Skin epidermis (tissue), 12 donors: ENCODE measurements at regions not wholly inside any gene's neighbourhood (a gene's known extent, or its start where the extent isn't known, plus 50 kb on each side); places are given as distances from the start of the nearest gene placed in this dataset.

ENCODE experiments used
- H3K27ac ChIP-seq, 21 experiments: fragments of 200-600 bp; sonication (generic) in 11 of 21; one replicate each; pipeline ENCODE4 v1.5.0; 2020; ENCODE audit warnings: mild to moderate bottlenecking in 3 of 21, inconsistent platforms in 2 of 21, moderate library complexity in 2 of 21
- H3K4me3 ChIP-seq, 7 experiments: fragments of 200-600 bp; sonication (generic) in 2 of 7; one replicate each; pipeline ENCODE4 v1.5.0; 2020; ENCODE audit warnings: inconsistent platforms in 2 of 7, mild to moderate bottlenecking in 2 of 7, moderate library complexity in 1 of 7

GRCh38 chr5:72624641-72625236, 117.5 kb upstream of the ZNF366 start:
- H3K27ac ChIP-seq, result no peak overlapping the region
- no peak overlapping the region for H3K4me3 ChIP-seq

- Histone ChIP-seq H3K27ac (no peak overlapping the region), H3K4me3 (no peak overlapping the region)
Observed at GRCh38 chr5:72623936-72624335, 116.7 kb upstream of the ZNF366 start.

GRCh38 chr5:72623323-72623722, 116.1 kb upstream of the ZNF366 start:
- H3K4me3 ChIP-seq, result no peak overlapping the region
- no peak overlapping the region for H3K27ac ChIP-seq

DNA sequence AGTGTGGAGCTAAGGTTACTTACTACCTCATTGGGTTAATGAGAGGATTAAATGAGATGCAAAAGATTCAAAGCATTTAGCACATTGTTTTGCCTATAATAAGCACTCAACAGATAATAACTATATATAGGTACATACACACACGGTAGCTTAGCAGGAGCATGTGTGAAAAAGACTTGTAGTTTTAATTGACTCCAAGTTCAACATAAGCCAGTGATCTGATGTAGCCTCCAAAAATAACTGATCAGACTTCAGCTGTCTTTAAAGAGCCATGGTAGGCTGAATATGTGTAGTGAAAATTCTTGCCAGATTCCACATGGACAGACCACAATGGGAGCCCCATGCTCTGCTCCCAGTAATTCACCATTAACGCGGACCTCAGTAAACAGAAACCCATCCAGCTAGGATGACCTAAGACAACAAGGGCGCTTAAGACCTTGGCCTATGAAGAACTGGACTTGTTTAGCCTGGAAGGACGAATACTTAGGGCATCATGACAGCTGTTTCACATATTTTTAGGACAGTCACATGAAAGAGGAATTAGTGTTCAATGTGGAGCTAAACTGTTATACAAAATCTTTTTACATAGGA, 115.1 kb upstream of the ZNF366 start:
- Histone ChIP-seq H3K27ac (no peak overlapping the region), H3K4me3 (no peak overlapping the region)

DNA sequence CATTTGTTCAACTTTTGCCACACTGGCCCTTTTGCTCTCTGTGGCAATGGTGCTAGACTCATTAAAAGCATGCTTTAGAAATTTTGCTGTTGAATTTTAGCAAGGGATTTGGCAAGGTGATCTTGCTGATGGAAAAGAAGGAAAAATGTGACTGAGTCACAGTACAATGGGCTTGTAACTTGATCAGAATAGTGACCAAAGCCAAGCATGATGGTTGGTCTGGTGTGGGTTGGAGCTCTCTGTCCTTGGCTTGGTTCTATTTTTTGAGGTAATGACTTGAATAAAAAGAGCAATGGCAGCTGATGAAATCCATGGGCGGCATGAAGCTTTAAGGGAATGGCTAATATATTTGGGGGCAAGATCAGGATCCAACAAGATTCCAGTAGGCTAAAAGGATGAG, 114.4 kb upstream of the ZNF366 start:
- no peak overlapping the region for H3K4me3 ChIP-seq

GRCh38 chr5:72619677-72620076, 112.5 kb upstream of the ZNF366 start:
- Histone ChIP-seq H3K4me3 (no peak overlapping the region), H3K27ac (no peak overlapping the region)

More for the DNA sequence above, 114.4 kb upstream of the ZNF366 start:
- H3K27ac ChIP-seq, result no peak overlapping the region

DNA sequence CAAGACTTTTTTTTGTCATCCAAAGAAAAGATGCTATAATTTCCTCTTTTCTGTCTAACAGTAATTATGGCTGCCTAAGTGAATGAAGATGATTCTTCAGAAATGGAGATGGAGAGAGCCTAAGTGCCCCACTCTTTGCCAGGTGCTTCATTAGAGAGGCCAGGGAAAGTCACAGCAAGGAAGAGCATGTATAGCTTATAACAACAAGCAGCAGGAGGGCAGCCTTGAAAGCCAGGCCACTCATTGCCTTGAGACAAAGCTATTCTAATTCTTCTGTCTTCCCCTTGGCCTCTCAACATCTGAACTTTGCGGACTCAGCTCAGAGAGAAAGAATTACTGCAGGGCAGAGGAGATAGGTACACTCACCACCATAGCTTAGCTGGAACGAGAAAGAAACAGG, 112.0 kb upstream of the ZNF366 start:
- no peak overlapping the region for H3K27ac ChIP-seq
- no peak overlapping the region for H3K4me3 ChIP-seq

DNA sequence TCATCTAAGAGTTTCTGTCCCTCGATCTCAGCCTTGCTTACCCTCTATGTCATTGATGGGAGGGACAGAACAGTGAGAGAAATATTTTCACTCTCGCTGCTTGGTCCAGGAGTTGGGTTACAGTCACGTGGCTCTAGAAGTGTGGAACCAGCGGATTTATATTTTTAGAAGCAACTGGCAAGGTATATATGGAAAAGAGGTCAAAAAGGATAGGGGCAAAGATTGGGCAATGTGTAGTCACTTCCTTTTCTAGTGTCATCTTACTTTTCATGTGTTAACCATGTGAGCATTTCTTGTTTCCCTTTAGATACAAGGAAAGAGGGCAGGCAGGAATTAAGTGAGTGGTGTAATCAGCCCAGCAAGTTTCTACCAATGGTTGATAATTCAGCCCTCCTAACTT, 111.5 kb upstream of the ZNF366 start:
- no peak overlapping the region for H3K27ac ChIP-seq
- no peak overlapping the region for H3K4me3 ChIP-seq

DNA sequence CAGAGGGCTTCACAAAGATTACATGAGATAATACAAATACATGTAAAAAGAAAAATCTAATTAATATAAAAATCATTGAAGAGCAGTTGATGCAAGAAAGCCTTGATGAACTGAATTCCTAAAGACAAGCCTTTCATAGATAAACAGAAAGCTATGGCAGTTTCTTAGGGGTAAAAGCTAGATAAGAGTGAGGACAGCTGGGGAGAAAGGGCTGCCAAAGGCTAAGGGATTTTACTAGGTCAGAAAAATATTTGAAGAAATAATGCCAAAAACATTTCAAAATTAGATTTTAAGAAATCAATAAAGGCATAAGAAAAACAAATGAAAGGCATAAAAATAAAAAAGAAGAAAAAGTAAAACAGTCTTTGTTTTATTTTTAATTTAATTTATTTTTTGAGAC, 107.9 kb upstream of the ZNF366 start:
- no peak overlapping the region for H3K4me3 ChIP-seq
- H3K27ac ChIP-seq, result no peak overlapping the region

DNA sequence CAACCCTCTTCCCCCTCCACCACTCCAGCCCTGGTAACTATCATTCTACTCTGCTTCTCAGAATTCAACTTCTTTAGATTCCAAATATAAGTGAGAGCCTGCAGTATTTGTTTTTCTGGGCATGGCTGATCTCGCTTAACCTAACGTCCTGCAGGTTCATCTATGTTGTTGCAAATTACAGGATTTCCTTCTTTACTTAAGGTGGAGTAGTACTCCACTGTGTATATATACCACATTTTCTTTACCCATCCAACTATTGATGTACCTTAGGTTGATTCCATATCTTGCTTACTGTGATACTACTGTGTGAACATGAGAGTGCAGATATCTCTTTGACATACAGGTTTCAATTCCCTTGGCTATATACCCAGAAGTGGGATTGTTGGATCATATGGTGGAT, 106.3 kb upstream of the ZNF366 start:
- no peak overlapping the region for H3K4me3 ChIP-seq
- no peak overlapping the region for H3K27ac ChIP-seq

GRCh38 chr5:72612810-72613209, 105.6 kb upstream of the ZNF366 start:
- Histone ChIP-seq H3K4me3 (no peak overlapping the region), H3K27ac (no peak overlapping the region)

- no peak overlapping the region for H3K27ac ChIP-seq
- H3K4me3 ChIP-seq, result no peak overlapping the region
Observed at GRCh38 chr5:72611118-72611730, 104.0 kb upstream of the ZNF366 start.

DNA sequence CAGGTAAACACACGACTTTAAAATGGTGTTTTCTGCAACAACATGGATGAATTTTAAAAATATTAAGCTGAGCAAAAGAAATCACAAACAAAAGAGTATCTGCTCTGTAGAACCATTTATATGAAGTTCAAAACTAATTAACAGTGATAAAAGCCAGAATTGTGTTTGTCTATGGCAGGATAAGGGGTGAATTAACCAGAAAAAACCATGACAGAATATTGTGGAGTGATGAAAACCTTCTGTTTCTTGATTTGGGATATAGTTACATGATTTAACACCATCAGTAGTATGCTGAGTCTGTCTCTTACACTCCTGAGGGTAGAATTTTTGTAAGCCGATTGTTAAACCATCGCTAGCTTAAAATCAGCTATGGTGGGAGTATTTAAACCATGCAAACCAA, 101.7 kb upstream of the ZNF366 start:
- H3K27ac ChIP-seq, result no peak overlapping the region
- no peak overlapping the region for H3K4me3 ChIP-seq

- Histone ChIP-seq H3K4me3 (no peak overlapping the region), H3K27ac (no peak overlapping the region)
Observed at GRCh38 chr5:72608297-72608696, 101.1 kb upstream of the ZNF366 start.

- Histone ChIP-seq H3K27ac (no peak overlapping the region), H3K4me3 (no peak overlapping the region)
Observed at GRCh38 chr5:72607381-72607780, 100.2 kb upstream of the ZNF366 start.

GRCh38 chr5:72606525-72606924, 99.3 kb upstream of the ZNF366 start:
- Histone ChIP-seq H3K4me3 (no peak overlapping the region), H3K27ac (no peak overlapping the region)

- Histone ChIP-seq H3K27ac (no peak overlapping the region), H3K4me3 (no peak overlapping the region)
Observed at GRCh38 chr5:72605632-72606031, 98.4 kb upstream of the ZNF366 start.

GRCh38 chr5:72604798-72605154, 97.6 kb upstream of the ZNF366 start:
- H3K4me3 ChIP-seq, result no peak overlapping the region
- H3K27ac ChIP-seq, result peak overlapping the region in 1 of 21 experiments; percentile 28

- H3K27ac ChIP-seq, result peak overlapping the region in 3 of 21 experiments; percentile 31 to 75 (median 55)
Observed at GRCh38 chr5:72604111-72604797, 97.0 kb upstream of the ZNF366 start.

GRCh38 chr5:72602696-72603685, 95.8 kb upstream of the ZNF366 start:
- Histone ChIP-seq H3K27ac (peak overlapping the region in 2 of 21 experiments; percentile 31 to 75), H3K4me3 (no peak overlapping the region)

More at GRCh38 chr5:72604111-72604797, 97.0 kb upstream of the ZNF366 start:
- no peak overlapping the region for H3K4me3 ChIP-seq
